Muscle of leg (tissue), 3 donors: ENCODE measurements at regions not wholly inside any gene's neighbourhood (a gene's known extent, or its start where the extent isn't known, plus 50 kb on each side); places are given as distances from the start of the nearest gene placed in this dataset.
"Not testable (repeated sequence)": the region's sequence is repeated elsewhere in the genome, so short reads cannot be mapped to it uniquely, and the experiment has no call there.

Experiments
- DNase-seq: peaks from one replicate; pipeline ENCODE4 v3.0.0; 2013
- H3K27ac ChIP-seq: one replicate; pipeline ENCODE4 v1.5.1; 2013; ENCODE audit warnings: mild to moderate bottlenecking, low read length, control low read depth
- H3K27me3 ChIP-seq: one replicate; pipeline ENCODE4 v1.6.1; 2013; ENCODE audit warnings: low read length; ENCODE audit not compliant: control insufficient read depth, insufficient read depth
- H3K36me3 ChIP-seq: one replicate; pipeline ENCODE4 v1.6.1; 2013; ENCODE audit warnings: low read length; ENCODE audit not compliant: control insufficient read depth, insufficient read depth
- H3K4me1 ChIP-seq: one replicate; pipeline ENCODE4 v1.6.1; 2013; ENCODE audit warnings: low read length; ENCODE audit not compliant: control insufficient read depth, insufficient read depth
- H3K4me3 ChIP-seq: one replicate; pipeline ENCODE4 v1.5.1; 2013; ENCODE audit warnings: low read length, control low read depth
- H3K9me3 ChIP-seq: replicated peaks from 2 replicates; pipeline ENCODE4 v1.6.1; 2013; ENCODE audit warnings: low read depth, low read length; ENCODE audit not compliant: control insufficient read depth
- WGBS: methylation state at CpG from one replicate; pipeline ENCODE4 v1.1.5; 2013; ENCODE audit warnings: missing lambda C conversion rate; ENCODE audit not compliant: insufficient coverage; 5-methylcytosine and 5-hydroxymethylcytosine counted together

GRCh38 chr4:164345756-164346155 is 408.2 kb upstream of the SMIM31 start:
- Histone ChIP-seq H3K9me3 (no peaks in the 10 kb centered on the region), H3K4me3 (no peak overlapping the region), H3K27ac (no peak overlapping the region), H3K27me3 (no peaks in the 10 kb centered on the region), H3K4me1 (no peaks in the 10 kb centered on the region), H3K36me3 (no peaks in the 10 kb centered on the region)
- DNase-seq: no peak

GRCh38 chr4:164350061-164350460 is 403.9 kb upstream of the SMIM31 start:
- Histone ChIP-seq H3K9me3 (no peaks in the 10 kb centered on the region), H3K4me3 (no peak overlapping the region), H3K27me3 (no peaks in the 10 kb centered on the region), H3K4me1 (no peaks in the 10 kb centered on the region), H3K36me3 (no peaks in the 10 kb centered on the region), H3K27ac (no peak overlapping the region)
- no peak for DNase-seq

GRCh38 chr4:164350716-164351115 is 403.2 kb upstream of the SMIM31 start:
- not testable (repeated sequence) for H3K4me1 ChIP-seq, DNase-seq, H3K36me3 ChIP-seq, H3K4me3 ChIP-seq, H3K27me3 ChIP-seq, H3K9me3 ChIP-seq, H3K27ac ChIP-seq
- 97% methylated on average over 5 of the region's 24 CpGs for WGBS

GRCh38 chr4:164357957-164358356 is 396.0 kb upstream of the SMIM31 start:
- no peak overlapping the region for H3K27ac ChIP-seq
- no peak for DNase-seq
- H3K36me3 ChIP-seq: no peaks in the 10 kb centered on the region
- H3K27me3 ChIP-seq: no peaks in the 10 kb centered on the region
- no peak overlapping the region for H3K4me3 ChIP-seq
- WGBS: 0% methylated on average over 1 of the region's 2 CpGs
- no peaks in the 10 kb centered on the region for H3K4me1 ChIP-seq
- no peaks in the 10 kb centered on the region for H3K9me3 ChIP-seq

GRCh38 chr4:164358400-164358799 is 395.5 kb upstream of the SMIM31 start:
- H3K27ac ChIP-seq: no peak overlapping the region
- H3K9me3 ChIP-seq: no peaks in the 10 kb centered on the region
- H3K27me3 ChIP-seq: no peaks in the 10 kb centered on the region
- WGBS: no CpG with 5 or more reads among the region's 1 CpG
- no peak overlapping the region for H3K4me3 ChIP-seq
- H3K36me3 ChIP-seq: no peaks in the 10 kb centered on the region
- DNase-seq: no peak
- H3K4me1 ChIP-seq: no peaks in the 10 kb centered on the region

GRCh38 chr4:164359881-164360280 is 394.1 kb upstream of the SMIM31 start:
- no peaks in the 10 kb centered on the region for H3K36me3 ChIP-seq
- H3K4me3 ChIP-seq: no peak overlapping the region
- no peak for DNase-seq
- H3K27ac ChIP-seq: no peak overlapping the region
- whole genome bisulfite sequencing: 87% methylated on average over 5 of the region's 6 CpGs
- H3K9me3 ChIP-seq: no peaks in the 10 kb centered on the region
- H3K27me3 ChIP-seq: no peaks in the 10 kb centered on the region
- H3K4me1 ChIP-seq: no peaks in the 10 kb centered on the region

GRCh38 chr4:164368894-164369293 is 385.0 kb upstream of the SMIM31 start:
- Histone ChIP-seq H3K9me3 (no peaks in the 10 kb centered on the region), H3K27me3 (no peaks in the 10 kb centered on the region), H3K36me3 (no peaks in the 10 kb centered on the region), H3K27ac (no peak overlapping the region), H3K4me3 (no peak overlapping the region), H3K4me1 (no peaks in the 10 kb centered on the region)
- WGBS: 70% methylated on average over 2 of the region's 6 CpGs
- no peak for DNase-seq

- WGBS: no CpG with 5 or more reads among the region's 1 CpG
- H3K4me3 ChIP-seq: no peak overlapping the region
- H3K9me3 ChIP-seq: no peaks in the 10 kb centered on the region
- H3K4me1 ChIP-seq: no peaks in the 10 kb centered on the region
- H3K36me3 ChIP-seq: no peaks in the 10 kb centered on the region
- DNase-seq: no peak
- H3K27me3 ChIP-seq: no peaks in the 10 kb centered on the region
- H3K27ac ChIP-seq: no peak overlapping the region
These were observed 380.9 kb upstream of the SMIM31 start for GRCh38 chr4:164373021-164373420.

- no peaks in the 10 kb centered on the region for H3K4me1 ChIP-seq
- no peak overlapping the region for H3K4me3 ChIP-seq
- H3K9me3 ChIP-seq: no peaks in the 10 kb centered on the region
- WGBS: no CpG with 5 or more reads among the region's 4 CpGs
- H3K36me3 ChIP-seq: no peaks in the 10 kb centered on the region
- no peak for DNase-seq
- H3K27me3 ChIP-seq: no peaks in the 10 kb centered on the region
- H3K27ac ChIP-seq: no peak overlapping the region
These were observed 376.7 kb upstream of the SMIM31 start for GRCh38 chr4:164377277-164377676.

- Histone ChIP-seq H3K27ac (no peak overlapping the region), H3K4me1 (peaks cover 6% of the 10 kb centered on the region), H3K27me3 (peaks cover 7% of the 10 kb centered on the region), H3K9me3 (no peaks in the 10 kb centered on the region), H3K36me3 (no peaks in the 10 kb centered on the region), H3K4me3 (no peak overlapping the region)
- no peak for DNase-seq
- 90% methylated on average over 3 of the region's 5 CpGs for WGBS
These were observed 375.6 kb upstream of the SMIM31 start for GRCh38 chr4:164378361-164378760.

- Histone ChIP-seq H3K9me3 (no peaks in the 10 kb centered on the region), H3K27me3 (peaks cover 20% of the 10 kb centered on the region), H3K4me1 (peaks cover 15% of the 10 kb centered on the region), H3K27ac (no peak overlapping the region), H3K36me3 (no peaks in the 10 kb centered on the region), H3K4me3 (no peak overlapping the region)
- no CpG with 5 or more reads among the region's 3 CpGs for WGBS
- DNase-seq: no peak
These were observed 374.2 kb upstream of the SMIM31 start for GRCh38 chr4:164379694-164380093.
